GM12891 (cell line): ENCODE measurements at regions not wholly inside any gene's neighbourhood (a gene's known extent, or its start where the extent isn't known, plus 50 kb on each side); places are given as distances from the start of the nearest gene placed in this dataset.
"Not testable (repeated sequence)": the region's sequence is repeated elsewhere in the genome, so short reads cannot be mapped to it uniquely, and the experiment has no call there.

Experiments used
- POLR2A ChIP-seq: IDR thresholded peaks from 2 replicates; pipeline ENCODE4 v1.6.1; 2011; ENCODE audit warnings: low read depth, low read length, control low read depth
- POLR2AphosphoS5 ChIP-seq: IDR thresholded peaks from 2 replicates; pipeline ENCODE4 v1.6.1; 2011; ENCODE audit warnings: low read depth, low read length, control low read depth
- SPI1 ChIP-seq: IDR thresholded peaks from 2 replicates; pipeline ENCODE4 v1.6.1; 2011; ENCODE audit warnings: low read depth, low read length, control low read depth
- TAF1 ChIP-seq: IDR thresholded peaks from 2 replicates; pipeline ENCODE4 v1.6.1; 2011; ENCODE audit warnings: low read depth, low read length, control low read depth

DNA sequence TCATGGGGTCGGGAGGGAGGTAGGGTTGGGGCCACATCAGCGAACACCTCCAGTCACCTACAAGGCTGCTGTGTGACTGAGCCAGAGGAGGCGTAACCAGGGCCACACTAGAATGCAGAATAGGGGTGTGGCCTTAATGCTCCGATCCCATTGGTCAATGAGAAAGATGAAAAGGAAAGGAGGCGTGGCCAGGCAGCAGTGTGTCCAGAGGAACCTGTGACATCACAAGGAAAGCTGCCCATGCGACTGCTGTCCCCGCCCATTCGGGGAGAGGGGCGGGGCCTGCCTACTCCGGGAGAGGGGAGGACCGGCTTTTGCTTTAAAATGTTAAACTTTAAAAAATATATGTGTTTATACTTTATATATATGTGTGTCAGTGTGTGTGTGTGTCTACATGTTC, 150.7 kb downstream of the TBC1D2B start:
- not testable (repeated sequence) for TF ChIP-seq POLR2AphosphoS5, POLR2A, TAF1, SPI1
